NOMO-1 treated with DMSO at 0.1 percent for 48 hours (cell line): ENCODE measurements at regions not wholly inside any gene's neighbourhood (a gene's known extent, or its start where the extent isn't known, plus 50 kb on each side); places are given as distances from the start of the nearest gene placed in this dataset.
"Not testable (repeated sequence)": the region's sequence is repeated elsewhere in the genome, so short reads cannot be mapped to it uniquely, and the experiment has no call there.

ENCODE experiments used
- DNase-seq: peaks from one replicate; lab custom pipeline; 2025; ENCODE audit not compliant: unreplicated experiment; lab: John Stamatoyannopoulos, UW

DNA sequence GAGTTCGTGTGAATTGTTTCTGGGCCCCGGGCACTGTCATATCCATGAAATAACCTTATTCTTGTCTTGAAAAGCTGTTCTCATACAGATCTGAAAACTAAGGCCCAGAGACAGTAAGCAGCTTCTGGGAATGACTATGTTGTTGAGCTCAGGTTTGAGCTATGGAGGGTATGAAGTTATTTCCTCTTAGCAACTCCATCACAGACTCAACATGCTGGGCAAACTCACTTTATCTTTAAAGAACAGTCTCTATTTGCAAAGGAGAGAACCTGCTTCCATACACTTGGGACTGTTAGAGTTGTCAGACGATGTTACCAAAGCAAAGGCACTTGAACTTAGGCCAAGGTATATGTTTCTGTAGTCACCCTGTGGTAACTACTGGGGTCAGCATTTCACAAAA lies 90.0 kb downstream of the GPR88 start:
- no peak for DNase-seq

DNA sequence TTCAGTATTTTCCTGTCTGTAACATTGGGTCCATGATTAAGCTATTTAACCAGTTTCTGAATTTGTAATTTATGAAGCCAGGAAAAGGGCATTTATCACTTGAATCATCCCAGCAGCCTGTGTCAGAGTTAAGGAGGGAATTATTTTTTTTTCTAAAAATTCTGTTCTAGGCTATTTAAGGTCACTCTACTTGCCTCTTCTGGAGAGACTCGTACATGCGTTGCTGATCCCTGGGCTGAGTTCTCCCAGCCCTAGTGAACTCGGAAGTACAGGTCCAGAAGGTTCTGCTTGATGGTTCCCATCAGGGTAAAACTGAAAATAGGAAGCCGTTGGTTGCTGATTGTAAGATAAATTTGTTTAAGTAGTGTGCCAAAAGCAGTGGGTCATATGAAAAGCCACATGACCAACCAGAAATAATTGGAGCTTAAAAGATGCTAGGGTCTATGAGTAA lies 90.7 kb downstream of the GPR88 start:
- no peak for DNase-seq

DNA sequence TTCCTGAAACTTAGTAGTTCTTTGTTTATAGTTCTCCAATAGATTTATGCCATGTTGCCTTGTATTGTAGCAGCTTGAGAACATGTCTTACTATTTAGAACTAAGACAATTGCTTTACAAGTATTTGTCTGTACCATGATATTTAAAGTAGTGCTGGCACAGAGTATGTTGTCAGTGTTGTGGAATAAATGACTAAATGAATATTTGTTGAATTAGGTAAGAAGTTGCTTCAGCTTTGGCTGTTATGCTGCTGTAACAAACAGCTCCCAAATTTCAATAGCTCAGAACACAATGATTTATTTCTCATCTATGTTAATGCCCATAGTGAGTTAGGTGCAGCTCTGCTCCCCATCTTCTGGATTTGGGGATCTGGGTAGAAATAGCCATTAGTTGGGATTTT lies 90.2 kb upstream of the VCAM1 start:
- no peak for DNase-seq

DNA sequence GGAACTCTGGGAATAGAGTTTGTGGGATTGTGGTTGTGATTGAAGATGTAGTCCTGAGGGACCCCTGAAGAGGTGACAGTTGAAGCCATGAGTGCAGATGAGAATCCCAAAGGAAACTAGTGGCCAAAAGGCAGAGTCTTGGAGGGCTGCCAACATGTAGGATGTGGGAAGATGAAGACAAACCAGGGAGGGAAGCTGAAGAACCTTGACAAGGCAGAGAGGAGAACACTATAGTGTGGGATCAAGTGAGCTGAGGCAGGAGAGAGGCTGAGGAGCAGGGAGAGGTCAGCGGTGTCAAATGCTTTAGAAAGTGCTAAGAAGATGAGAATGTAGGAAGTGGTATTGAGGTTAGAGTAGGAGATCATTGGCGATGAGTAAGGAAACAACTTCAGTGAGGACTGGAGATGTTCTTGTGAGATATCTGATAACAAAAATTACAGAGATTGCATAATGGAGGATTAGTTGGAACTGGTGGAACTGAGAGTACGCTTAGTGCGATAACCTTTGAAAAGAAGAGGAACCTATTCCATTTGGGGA lies 88.5 kb upstream of the VCAM1 start:
- peak; percentile 70 for DNase-seq

DNA sequence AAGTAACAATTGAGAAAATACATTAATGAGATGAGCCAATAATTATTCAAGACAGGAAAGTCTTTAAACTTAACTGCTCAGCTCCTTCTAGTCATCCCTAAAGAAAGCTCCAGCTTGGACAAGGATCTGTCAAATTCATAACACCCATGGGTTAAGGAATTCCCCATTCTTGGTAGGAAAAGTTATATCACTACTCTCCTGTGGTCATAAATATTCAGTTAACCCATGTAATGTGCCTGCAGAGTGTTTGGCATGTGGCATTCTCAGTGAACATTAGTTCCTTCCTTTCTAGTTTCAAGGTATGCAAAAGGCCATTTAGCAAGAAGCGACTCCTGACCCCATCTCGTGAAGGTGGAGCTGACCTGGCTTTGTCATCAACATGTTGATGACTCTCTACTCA lies 76.7 kb upstream of the VCAM1 start:
- no peak for DNase-seq

DNA sequence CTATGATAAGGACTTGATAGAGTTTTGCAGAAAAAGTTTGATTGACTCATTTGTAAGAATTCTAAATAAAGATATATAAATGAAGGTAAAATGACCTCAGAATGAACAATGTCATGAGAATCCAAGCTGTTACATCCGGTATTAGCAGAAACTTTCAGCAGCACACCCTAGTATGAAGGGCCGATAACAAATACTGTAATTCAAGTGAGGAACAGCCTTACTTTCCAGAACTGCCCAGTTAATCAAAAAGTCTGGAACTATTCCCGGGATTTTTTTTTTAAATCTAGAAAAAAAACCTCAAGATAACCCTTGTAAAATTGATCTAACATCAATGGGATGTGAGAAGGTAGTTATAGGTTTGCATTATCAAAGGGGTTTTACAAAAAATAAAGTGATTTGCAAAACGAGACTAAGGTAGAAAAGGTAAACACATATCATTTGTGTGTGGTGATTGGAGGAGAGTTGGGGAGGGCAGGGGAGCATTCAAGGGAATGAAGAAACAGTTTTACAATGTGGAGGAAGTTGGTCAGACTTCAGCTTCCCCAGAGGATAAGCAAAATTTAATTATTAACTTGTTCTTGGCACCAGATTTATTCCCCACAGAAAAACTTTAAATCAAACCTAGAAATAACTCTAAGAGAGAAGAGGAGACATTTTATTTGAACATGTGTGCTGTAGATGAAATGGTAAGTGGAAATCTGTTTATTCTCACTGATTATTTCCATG lies 75.9 kb upstream of the VCAM1 start:
- no peak for DNase-seq

DNA sequence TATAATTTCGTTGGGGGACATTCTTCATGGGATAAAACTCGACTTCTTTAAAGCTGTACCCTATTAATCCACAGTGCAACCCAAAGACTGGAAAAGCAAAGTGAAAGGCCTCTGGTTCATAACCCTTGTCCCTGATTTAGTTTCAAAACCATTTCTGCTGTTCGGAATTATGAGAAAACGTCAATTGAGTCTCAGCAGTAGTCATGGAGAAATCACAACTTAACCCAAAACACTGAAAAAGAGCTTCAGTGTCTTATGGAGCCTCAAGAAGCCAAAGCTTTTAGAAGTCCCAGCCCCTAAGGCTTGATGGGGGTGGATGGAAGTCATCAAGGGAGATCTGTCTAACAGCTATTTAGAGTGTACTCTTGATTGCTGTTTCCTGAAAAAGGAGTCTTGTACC lies 73.5 kb upstream of the VCAM1 start:
- DNase-seq: no peak

DNA sequence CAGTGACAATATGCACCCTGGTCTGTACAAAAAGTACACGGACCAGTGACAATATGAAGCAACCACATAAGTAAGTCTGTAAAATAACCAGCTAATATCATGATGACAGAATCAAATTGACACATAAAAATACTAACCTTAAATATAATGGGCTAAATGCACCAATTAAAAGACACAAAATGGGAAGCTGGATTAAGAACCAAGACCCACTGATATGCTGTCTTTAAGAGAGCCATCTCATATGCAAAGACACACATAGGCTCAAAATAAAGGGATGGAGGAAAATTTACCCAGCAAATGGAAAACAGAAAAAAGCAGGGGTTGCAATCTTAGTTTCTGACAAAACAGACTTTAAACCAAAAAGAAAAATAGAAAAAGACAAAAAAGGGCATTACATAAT lies 70.4 kb upstream of the VCAM1 start:
- no peak for DNase-seq

DNA sequence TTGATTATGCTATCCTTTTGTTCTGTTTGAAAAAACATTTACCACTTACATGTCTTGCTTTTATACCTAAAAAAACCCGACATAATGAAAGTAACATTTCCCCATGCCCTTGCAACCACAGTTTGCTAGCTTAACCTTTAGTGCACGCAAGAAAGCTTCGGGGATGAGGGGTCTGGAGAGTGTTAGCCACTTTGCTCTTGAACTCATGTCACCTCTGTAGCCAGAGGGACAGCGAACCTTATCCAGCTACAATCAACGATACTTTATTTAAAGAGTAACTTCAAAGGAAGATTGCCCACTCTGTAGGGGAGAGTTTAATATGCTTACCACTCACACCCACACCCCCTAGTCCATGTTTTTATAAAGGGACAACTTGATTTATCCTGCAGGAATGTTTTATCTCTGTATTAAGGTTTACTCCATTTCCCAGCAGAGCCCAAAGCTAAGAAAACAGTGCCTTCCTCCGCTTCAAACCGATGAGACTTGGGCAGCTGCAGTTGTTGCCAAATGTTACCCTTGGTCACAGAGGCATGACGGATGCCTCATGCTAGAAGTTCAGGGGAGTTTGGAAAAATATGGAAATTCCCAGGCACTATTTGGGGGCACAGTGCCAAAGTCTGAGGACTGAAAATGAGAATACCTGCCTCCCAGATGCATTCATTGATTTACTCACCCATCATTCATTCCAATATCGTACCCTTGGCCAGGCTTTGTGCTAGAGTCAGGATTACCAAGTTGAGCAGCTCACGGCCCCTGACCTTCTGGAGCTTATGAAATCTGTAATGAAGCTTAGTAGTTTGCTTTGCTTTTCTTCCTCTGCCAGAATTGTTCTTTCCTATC lies 61.4 kb upstream of the VCAM1 start:
- DNase-seq: no peak

DNA sequence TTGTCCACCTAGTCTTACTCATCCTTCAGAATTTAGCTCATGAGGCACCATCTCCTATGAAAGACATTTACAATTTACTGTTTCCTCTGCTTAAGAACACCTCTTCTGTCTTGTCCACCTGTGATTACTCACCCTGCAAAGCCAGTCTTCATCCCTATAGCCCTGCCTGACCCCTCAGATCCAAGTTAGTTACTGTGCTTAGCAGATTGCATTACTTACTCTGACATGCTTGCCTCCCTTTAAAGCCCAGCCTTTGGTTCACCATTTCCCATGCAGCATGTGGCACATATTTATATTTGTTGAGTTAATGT lies 60.9 kb upstream of the VCAM1 start:
- DNase-seq: no peak

DNA sequence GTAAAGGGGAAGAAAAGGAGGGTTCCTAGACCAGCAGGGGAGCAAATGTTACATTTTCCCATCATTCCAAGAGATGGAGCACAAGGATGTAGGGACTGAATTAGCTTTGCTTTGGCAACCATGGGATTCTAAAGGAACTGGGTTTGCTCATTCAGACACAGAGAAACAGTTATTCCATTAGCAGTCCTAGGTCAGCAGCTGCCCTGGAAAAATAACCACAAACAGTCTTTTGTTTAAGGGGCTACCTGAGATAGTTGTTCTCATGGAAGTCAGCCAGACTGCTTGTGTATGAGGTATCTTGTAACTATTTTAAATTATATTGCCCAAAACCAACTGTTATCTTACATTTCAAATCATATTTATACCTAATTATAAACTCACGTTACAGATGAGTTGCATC lies 58.4 kb upstream of the VCAM1 start:
- no peak for DNase-seq

DNA sequence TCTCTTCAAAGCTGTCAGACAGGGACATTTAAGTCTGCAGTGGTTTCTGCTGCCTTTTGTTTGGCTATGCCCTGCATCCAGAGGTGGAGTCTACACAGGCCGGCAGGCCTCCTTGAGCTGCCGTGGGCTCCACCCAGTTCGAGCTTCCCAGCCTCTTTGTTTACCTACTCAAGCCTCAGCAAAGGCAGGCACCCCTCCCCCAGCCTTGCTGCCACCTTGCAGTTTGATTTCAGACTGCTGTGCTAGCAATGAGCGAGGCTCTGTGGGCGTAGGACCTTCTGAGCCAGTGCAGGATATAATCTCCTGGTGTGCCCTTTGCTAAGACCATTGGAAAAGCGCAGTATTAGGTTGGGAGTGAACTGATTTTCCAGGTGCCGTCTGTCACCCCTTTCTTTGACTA lies 51.0 kb upstream of the VCAM1 start:
- DNase-seq: not testable (repeated sequence)
